Memory B cell (primary cell): ENCODE measurements at regions not wholly inside any gene's neighbourhood (a gene's known extent, or its start where the extent isn't known, plus 50 kb on each side); places are given as distances from the start of the nearest gene placed in this dataset.

ENCODE experiments used
- ATAC-seq: fragments of 150-1000 bp; cut with Tn5 transposase; 2 replicates; pipeline ENCODE4 v1.10.0; 2021; ENCODE audit warnings: low read depth, mild to moderate bottlenecking, moderate library complexity
- DNase-seq, 2 donors: peaks; one replicate each; pipeline ENCODE4 v3.0.0; 2022; ENCODE audit warnings: low spot score in 2 of 2
- H3K27ac Mint-ChIP-seq: one replicate; pipeline ENCODE4 v1.8.0; 2022; ENCODE audit warnings: mild to moderate bottlenecking, moderate library complexity, mixed read lengths
- H3K27me3 Mint-ChIP-seq: one replicate; pipeline ENCODE4 v1.8.0; 2022; ENCODE audit warnings: mixed read lengths
- H3K36me3 Mint-ChIP-seq: one replicate; pipeline ENCODE4 v1.8.0; 2022; ENCODE audit warnings: mild to moderate bottlenecking, mixed read lengths
- H3K4me1 Mint-ChIP-seq: one replicate; pipeline ENCODE4 v1.8.0; 2022; ENCODE audit warnings: mixed read lengths
- H3K4me3 Mint-ChIP-seq: one replicate; pipeline ENCODE4 v1.8.0; 2022; ENCODE audit warnings: mild to moderate bottlenecking, moderate library complexity, mixed read lengths
- H3K9me3 Mint-ChIP-seq: one replicate; pipeline ENCODE4 v1.8.0; 2022; ENCODE audit warnings: mixed read lengths

DNA sequence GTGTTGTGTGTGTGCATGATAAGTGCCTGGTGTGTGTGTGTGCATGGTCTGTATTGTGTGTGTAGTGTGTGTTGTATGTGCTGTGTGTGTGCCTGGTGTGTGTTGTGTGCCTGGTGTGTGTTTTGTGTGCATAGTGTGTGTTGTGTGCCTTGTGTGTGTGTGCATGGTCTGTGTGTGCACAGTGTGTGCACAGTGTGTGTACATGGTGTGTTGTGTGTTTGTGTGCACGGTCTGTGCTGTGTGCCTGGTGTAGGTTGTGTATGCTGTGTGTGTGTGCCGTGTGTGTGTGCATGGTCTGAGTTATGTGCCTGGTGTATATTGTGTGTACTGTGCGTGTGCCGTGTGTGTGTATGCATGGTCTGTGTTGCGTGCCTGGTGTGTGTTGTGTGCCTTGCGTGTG is 403.0 kb upstream of the RNF32 start:
- no peak for DNase-seq

DNA sequence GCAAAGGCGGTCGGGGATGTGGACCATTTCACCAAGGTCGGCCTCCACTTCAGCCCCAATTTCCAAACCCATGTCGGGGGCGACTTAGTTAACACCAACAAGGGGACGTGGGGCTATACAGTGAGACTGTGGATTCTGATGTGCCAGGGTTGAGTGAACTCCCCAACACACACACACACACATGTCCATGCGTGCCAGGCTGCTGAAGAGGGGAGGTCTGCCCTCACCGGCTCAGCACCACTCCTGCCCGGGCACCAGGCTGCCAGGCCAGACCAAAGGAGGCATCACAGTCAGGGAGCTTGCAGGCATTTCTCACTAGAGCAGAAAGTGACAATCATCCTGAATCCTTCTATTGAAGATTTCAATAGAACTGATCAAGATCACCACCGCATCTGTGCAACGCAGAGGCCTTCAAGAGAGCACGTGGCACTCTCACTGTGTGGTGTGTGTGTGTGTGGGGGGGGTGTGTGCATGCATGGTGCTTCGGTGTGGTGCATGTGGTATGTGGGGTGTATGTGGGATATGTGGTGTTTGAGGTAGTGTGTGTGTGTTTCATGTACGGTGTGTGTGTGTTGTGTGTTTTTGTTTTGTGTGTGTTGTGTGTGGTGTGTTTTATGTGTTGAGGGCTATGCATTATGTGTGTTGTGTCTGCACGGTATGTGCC is 403.5 kb upstream of the RNF32 start:
- H3K27ac Mint-ChIP-seq: no peak overlapping the region
- DNase-seq (no peak), ATAC-seq (no peak)
- H3K4me1 Mint-ChIP-seq: peaks cover 5% of the 10 kb centered on the region
- H3K4me3 Mint-ChIP-seq: no peak overlapping the region
- no peaks in the 10 kb centered on the region for H3K36me3 Mint-ChIP-seq
- peaks cover 3% of the 10 kb centered on the region for H3K9me3 Mint-ChIP-seq
- H3K27me3 Mint-ChIP-seq: peaks cover 2% of the 10 kb centered on the region

More for the DNA sequence above, 403.0 kb upstream of the RNF32 start:
- Mint-ChIP-seq H3K27ac (no peak overlapping the region), H3K27me3 (peaks cover 2% of the 10 kb centered on the region), H3K9me3 (peaks cover 3% of the 10 kb centered on the region), H3K4me1 (peaks cover 5% of the 10 kb centered on the region), H3K36me3 (no peaks in the 10 kb centered on the region), H3K4me3 (no peak overlapping the region)
- no peak for ATAC-seq

DNA sequence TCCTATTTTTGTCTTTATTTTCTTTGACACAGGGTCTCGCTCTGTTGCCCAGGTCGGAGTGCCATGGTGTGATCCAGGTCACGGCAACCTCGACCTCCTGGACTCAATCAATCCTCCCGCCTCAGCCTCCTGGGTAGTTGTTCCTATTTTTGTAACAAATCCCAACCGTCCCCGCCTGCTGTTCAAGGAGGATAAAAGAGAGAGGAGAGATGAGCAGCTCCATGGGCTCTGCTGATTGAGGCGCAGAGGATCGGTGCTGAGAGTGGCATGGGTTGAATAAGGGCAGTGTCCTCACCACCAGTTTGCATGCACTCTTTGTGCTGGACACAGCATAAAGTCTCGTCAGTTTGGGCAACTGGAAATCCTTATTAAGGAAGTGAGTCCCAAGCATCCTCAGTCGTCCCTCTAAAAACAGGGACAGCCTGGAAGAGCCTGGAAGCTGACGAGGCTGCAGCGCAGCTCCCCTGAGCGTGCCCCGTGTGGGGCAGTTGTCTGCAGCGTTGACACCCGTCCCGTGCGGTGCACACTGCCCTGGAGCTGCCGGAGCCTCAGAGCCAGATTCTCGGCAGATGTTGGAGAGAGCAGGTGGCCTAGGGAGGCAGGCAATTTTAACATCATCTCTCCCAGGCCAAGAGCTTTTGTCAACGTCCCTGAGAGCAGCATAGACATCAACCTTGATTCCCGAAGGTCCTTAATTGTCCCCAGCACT is 404.2 kb upstream of the RNF32 start:
- H3K27me3 Mint-ChIP-seq: peaks cover 2% of the 10 kb centered on the region
- peaks cover 3% of the 10 kb centered on the region for H3K9me3 Mint-ChIP-seq
- peaks cover 5% of the 10 kb centered on the region for H3K4me1 Mint-ChIP-seq
- ATAC-seq: no peak
- H3K27ac Mint-ChIP-seq: no peak overlapping the region
- H3K36me3 Mint-ChIP-seq: no peaks in the 10 kb centered on the region
- DNase-seq: no peak
- no peak overlapping the region for H3K4me3 Mint-ChIP-seq

DNA sequence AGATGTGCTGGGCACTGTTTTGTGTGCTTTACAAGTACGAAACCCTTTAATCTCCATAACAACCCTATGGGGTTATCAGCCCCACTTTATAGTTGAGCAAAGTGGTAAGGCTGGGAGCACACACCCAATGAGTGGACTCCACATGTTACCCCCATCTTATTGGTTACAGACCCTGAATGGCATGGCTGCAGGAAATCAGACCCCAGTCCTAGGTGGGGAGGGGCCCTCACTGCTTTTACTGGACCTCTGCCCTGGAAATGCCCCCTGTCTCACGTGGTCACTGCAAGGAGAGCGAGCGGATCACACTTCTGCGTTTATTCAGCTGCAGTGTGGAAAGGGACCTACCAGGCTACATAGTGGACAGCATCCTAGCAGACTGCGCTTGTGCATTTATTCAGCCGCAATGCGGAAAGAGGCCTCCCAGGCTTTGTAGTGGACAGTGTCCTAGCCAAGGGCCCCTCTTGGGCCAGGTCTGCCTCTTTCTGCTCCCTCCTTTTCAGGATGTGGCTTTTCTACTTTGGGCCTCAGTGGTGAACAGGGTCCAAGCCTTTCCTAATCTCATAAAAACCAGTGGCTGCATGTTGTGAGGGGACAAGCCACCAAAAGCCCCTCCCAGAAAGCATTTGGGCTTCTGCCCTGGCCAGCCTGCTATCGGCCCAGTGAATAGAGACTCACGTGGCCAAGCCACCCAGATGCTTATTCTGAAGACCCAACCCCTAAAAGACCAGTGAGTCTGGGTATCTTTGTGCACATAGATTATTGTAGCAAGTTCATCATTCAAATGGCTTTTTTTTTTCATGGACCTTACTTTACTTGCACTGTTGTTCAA is 405.7 kb upstream of the RNF32 start:
- ATAC-seq (no peak), DNase-seq (no peak)
- peaks cover 3% of the 10 kb centered on the region for H3K9me3 Mint-ChIP-seq
- no peak overlapping the region for H3K4me3 Mint-ChIP-seq
- peaks cover 5% of the 10 kb centered on the region for H3K4me1 Mint-ChIP-seq
- H3K27me3 Mint-ChIP-seq: peaks cover 2% of the 10 kb centered on the region
- no peak overlapping the region for H3K27ac Mint-ChIP-seq
- H3K36me3 Mint-ChIP-seq: no peaks in the 10 kb centered on the region

DNA sequence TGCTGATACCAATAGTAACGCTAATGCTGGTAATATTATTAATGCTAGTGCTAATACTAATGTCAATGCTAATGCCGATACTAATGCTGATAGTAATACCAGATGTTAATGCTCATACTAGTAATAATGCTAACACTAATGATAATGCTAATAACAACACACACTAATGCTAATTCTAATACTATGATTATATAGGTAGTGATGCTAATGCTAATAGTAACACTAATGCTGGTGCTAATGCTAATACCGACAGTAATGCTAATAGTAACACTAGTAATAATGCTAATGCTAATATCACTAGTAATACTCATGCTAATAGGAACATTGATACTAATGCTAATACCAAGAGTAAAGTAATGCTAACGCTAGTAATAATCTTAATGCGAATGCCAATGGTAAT is 406.4 kb upstream of the RNF32 start:
- Mint-ChIP-seq H3K27me3 (peaks cover 2% of the 10 kb centered on the region), H3K4me3 (no peak overlapping the region), H3K4me1 (peaks cover 5% of the 10 kb centered on the region), H3K36me3 (no peaks in the 10 kb centered on the region), H3K9me3 (peaks cover 3% of the 10 kb centered on the region), H3K27ac (no peak overlapping the region)
- ATAC-seq (no peak), DNase-seq (no peak)

DNA sequence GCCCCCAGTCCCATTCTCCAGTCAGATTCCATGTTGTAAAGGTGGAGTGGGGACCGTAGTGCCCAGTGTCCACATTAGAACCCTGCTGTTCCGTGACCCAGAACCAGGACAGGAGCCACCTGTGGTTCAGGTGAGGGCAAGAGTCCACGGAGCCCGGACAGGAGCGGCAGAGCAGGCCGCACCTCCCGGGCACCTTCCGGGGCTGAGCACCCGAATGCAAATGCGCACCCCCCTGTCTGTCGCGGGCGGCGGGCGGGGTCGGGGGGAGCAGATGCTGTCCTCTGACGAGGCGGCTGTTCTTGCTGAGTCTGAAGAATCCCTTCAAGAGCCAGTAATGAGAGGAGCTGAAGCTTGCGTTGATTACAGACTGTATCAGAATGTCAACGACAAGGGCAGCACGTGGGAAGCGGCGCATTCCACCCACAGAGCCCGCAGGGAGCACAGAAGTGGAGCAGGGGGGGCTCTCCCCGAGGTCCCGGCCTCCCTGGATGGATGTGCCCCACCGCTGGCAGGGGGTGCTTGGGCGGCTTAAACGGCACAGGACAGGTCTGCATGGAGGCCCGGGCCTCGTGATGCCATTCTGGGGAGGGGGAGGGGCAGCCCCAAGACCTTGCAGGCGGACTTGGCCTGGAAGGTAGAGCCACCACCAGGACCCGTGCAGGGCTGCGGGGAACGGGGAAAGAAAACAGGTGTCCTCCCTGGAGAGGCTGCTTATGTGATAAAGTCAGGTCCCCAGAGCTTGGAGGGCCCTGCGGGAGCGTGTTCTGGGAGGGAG is 407.5 kb upstream of the RNF32 start:
- Mint-ChIP-seq H3K4me1 (peaks cover 5% of the 10 kb centered on the region), H3K9me3 (peaks cover 3% of the 10 kb centered on the region), H3K4me3 (no peak overlapping the region), H3K27me3 (peaks cover 2% of the 10 kb centered on the region), H3K36me3 (no peaks in the 10 kb centered on the region), H3K27ac (no peak overlapping the region)
- ATAC-seq (no peak), DNase-seq (no peak)

DNA sequence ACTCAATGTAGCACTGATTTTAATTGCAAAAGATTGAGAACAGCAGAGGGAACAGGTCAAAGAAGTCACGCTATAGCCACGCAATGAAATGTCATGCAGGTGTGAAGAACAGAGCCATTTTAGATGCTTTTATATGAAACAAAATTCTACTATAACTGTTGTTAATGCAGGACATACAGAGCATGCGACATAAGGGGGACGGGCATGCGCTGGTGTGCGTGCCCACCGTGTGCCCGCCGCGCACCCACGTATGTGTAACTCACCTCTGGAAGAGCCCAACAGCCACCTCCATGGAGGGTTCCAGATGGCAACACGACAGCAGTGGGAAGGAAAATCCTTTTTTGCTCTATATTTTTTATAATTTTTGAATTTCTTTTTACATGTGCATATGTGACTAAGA is 410.0 kb upstream of the RNF32 start:
- Mint-ChIP-seq H3K27me3 (no peaks in the 10 kb centered on the region), H3K9me3 (no peaks in the 10 kb centered on the region), H3K36me3 (no peaks in the 10 kb centered on the region), H3K4me3 (no peak overlapping the region), H3K27ac (no peak overlapping the region), H3K4me1 (no peaks in the 10 kb centered on the region)
- ATAC-seq (no peak), DNase-seq (no peak)

DNA sequence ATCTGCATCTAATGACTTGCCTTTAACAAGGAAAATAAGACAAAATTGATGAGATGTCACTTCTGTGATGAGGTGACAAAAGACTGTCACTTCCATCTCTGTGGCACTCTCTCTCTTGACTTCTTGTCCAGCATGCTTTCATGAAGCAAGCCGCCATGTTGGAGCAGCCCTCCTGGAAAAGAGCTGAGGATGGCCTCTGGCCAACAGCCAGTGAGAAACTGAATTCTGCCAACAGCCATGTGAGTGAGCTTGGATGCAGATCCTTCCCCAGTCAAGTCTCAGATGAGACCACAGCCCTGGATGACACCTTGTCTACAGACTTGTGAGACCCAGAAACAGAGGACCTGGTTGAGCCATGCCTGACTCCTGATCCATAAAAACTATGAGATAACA is 412.6 kb upstream of the SHH start:
- ATAC-seq (no peak), DNase-seq (no peak)
- H3K27ac Mint-ChIP-seq: no peak overlapping the region
- H3K27me3 Mint-ChIP-seq: peaks cover 5% of the 10 kb centered on the region
- peaks cover 3% of the 10 kb centered on the region for H3K9me3 Mint-ChIP-seq
- H3K4me1 Mint-ChIP-seq: no peaks in the 10 kb centered on the region
- no peaks in the 10 kb centered on the region for H3K36me3 Mint-ChIP-seq
- no peak overlapping the region for H3K4me3 Mint-ChIP-seq

DNA sequence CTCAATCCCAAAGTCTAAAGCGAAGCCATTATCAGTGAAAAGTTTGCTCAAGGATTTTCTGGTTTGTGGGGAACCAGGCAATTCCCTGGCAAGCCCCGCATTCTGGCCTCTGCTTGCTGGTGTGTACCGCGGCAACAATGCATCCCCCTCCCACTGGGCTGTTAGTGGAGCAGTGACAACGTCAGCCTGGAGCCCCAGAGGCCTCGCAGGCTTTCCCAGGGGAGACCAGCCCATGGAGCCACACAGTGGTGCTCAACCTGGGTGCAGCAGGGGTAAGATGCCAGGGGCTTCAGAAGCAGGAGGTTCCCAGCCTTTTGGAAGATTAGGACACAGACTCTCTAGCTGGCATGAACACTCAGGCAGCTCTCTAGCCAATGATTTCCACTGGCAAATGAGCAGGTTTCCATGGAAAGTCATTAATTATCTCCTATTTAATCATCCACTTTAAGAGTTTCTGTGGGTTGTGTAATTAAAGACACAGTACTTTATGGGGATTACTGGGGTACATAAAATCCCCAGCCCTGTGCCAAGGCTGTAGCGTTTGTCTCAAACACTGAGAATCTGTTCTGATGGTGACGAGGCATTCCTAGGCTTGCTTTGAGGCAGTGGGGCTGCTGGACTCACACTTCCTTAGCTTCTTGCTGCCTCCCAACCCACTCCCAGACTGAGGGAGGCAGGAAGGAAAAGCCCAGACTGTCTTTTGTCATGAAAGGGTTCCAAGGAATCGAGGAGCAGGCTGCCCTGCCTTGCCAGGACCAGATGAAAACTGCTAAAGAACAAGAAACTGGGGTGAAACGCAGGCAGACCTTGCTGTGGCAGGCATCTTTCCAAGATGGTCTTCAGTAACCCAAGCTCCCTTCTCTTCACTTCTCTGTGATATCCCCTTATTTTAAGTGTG is 411.9 kb upstream of the SHH start:
- ATAC-seq (no peak), DNase-seq (no peak)
- H3K36me3 Mint-ChIP-seq: no peaks in the 10 kb centered on the region
- H3K27ac Mint-ChIP-seq: no peak overlapping the region
- H3K27me3 Mint-ChIP-seq: peaks cover 5% of the 10 kb centered on the region
- H3K4me3 Mint-ChIP-seq: no peak overlapping the region
- peaks cover 3% of the 10 kb centered on the region for H3K9me3 Mint-ChIP-seq
- H3K4me1 Mint-ChIP-seq: no peaks in the 10 kb centered on the region

DNA sequence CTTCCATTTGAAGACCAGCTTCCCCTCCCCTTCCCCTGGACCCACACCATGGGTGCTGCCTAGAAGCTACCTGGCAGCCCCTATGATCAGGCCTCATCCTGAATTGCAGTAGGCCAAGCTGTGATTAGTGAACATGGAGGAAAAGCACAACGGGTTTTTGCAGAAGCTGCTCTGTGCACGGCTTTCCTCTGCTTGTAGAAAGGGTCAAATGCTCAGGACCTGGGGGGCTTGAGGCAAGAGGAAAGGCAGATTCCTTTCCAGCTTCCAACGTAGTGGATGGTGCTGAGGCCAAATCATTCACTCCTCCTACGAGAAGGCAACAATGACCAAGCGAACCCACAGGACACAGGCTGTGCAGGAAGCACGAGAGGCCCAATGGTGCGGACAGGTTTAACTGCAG is 410.3 kb upstream of the SHH start:
- Mint-ChIP-seq H3K27ac (no peak overlapping the region), H3K36me3 (no peaks in the 10 kb centered on the region), H3K9me3 (peaks cover 3% of the 10 kb centered on the region), H3K4me1 (no peaks in the 10 kb centered on the region), H3K27me3 (peaks cover 5% of the 10 kb centered on the region), H3K4me3 (no peak overlapping the region)
- no peak for ATAC-seq
- no peak for DNase-seq

DNA sequence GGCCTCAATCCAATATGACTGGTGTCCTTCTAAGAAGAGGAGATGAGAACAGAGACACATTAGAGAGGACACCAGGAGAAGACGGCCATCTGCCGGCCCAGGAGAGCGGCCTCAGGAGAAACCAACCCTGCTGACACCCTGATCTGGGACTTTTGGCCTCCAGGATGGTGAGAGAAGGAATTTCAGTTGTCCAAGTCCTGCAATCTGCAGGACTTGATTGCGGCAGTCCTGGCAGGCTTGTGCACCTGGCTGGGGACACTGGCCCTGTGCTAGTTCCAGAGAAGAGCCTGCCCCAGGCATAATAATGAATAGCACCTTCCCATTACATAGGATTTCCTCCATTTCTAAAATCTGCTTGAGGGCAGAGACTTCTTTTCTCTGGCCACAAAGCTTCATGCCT is 409.9 kb upstream of the SHH start:
- H3K27ac Mint-ChIP-seq: no peak overlapping the region
- no peaks in the 10 kb centered on the region for H3K36me3 Mint-ChIP-seq
- peaks cover 3% of the 10 kb centered on the region for H3K9me3 Mint-ChIP-seq
- H3K27me3 Mint-ChIP-seq: peaks cover 5% of the 10 kb centered on the region
- DNase-seq (no peak), ATAC-seq (no peak)
- no peak overlapping the region for H3K4me3 Mint-ChIP-seq
- H3K4me1 Mint-ChIP-seq: no peaks in the 10 kb centered on the region

DNA sequence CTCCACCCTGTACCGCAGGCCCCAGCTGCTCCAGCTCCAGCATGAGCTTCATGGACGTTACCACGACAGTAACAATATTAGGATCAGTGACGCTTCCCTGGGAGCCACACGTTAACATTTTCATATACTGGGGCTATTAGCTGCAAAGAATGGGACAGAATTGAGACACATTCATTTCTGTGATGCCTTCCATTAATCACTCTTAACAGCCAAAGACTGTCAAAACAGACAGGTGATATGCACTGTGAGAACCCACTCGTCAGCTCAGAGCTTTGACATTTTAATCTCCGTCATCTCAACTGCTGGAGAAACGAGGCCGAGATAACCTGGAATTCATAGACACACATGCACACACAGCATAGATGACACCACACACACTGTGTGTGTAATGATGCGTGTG is 408.4 kb upstream of the SHH start:
- Mint-ChIP-seq H3K4me1 (no peaks in the 10 kb centered on the region), H3K27me3 (peaks cover 5% of the 10 kb centered on the region), H3K36me3 (no peaks in the 10 kb centered on the region), H3K4me3 (no peak overlapping the region), H3K9me3 (peaks cover 3% of the 10 kb centered on the region), H3K27ac (no peak overlapping the region)
- DNase-seq (no peak), ATAC-seq (no peak)

DNA sequence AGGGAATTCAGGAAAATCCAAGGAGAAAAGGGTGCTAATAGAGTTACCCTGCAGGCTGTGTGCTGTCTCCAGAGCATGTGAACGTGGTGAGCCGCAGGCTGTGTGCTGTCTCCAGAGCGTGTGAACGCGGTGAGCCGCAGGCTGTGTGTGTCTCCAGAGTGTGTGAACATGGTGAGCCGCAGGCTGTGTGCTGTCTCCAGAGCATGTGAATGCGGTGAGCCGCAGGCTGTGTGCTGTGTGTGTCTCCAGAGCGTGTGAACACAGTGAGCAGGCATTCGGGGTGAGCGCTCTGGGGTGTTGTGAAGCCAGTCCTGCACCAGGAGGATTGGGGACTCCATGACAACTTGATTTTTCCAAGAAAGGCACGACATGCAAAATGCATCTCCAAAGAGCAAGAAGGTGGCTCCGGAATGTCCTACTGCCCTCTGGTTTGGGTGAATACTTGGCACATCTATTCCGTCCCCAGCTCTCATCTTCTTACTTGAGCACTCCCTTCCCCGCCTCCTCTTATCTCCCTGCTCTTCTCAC is 407.9 kb upstream of the SHH start:
- DNase-seq (no peak), ATAC-seq (no peak)
- Mint-ChIP-seq H3K4me1 (no peaks in the 10 kb centered on the region), H3K27me3 (peaks cover 5% of the 10 kb centered on the region), H3K9me3 (peaks cover 3% of the 10 kb centered on the region), H3K36me3 (no peaks in the 10 kb centered on the region), H3K27ac (no peak overlapping the region), H3K4me3 (no peak overlapping the region)
